Liver (tissue), 8 donors: ENCODE measurements at regions not wholly inside any gene's neighbourhood (a gene's known extent, or its start where the extent isn't known, plus 50 kb on each side); places are given as distances from the start of the nearest gene placed in this dataset.

ENCODE experiments used
- DNase-seq: peaks from one replicate; pipeline ENCODE4 v3.0.0-alpha.2; 2017; ENCODE audit warnings: low spot score
- H3K27ac ChIP-seq, 2 donors: one replicate each; pipeline ENCODE4 v1.7.0; 2013; ENCODE audit warnings: inconsistent platforms in 2 of 2, low read length in 2 of 2, control low read depth in 1 of 2, low read depth in 1 of 2, mild to moderate bottlenecking in 1 of 2
- H3K27me3 ChIP-seq, 4 donors: one replicate each; pipeline versions ENCODE4 v1.6.1 to v1.7.0; 2013; ENCODE audit warnings: low read length in 3 of 4, inconsistent platforms in 1 of 4, mild to moderate bottlenecking in 1 of 4, moderate library complexity in 1 of 4; ENCODE audit not compliant: control insufficient read depth in 4 of 4, insufficient read depth in 4 of 4
- H3K36me3 ChIP-seq, 4 donors: one replicate each; pipeline versions ENCODE4 v1.6.1 to v1.7.0; 2013; ENCODE audit warnings: low read length in 3 of 4, mild to moderate bottlenecking in 3 of 4, low read depth in 1 of 4, moderate library complexity in 1 of 4; ENCODE audit not compliant: control insufficient read depth in 4 of 4, insufficient read depth in 3 of 4
- H3K4me1 ChIP-seq, 4 donors: one replicate each; pipeline versions ENCODE4 v1.6.1 to v1.7.0; 2013; ENCODE audit warnings: low read length in 3 of 4, mild to moderate bottlenecking in 3 of 4, moderate library complexity in 1 of 4; ENCODE audit not compliant: control insufficient read depth in 4 of 4, insufficient read depth in 4 of 4
- H3K4me3 ChIP-seq, 3 donors: one replicate each; pipeline versions ENCODE4 v1.6.1 to v1.7.0; 2013; ENCODE audit warnings: low read length in 3 of 3, control low read depth in 1 of 3, low read depth in 1 of 3, mild to moderate bottlenecking in 1 of 3
- H3K9ac ChIP-seq, 2 donors: one replicate each; pipeline ENCODE4 v1.7.0; 2013; ENCODE audit warnings: low read length in 2 of 2, mild to moderate bottlenecking in 2 of 2, moderate library complexity in 2 of 2, control low read depth in 1 of 2, low read depth in 1 of 2
- H3K9me3 ChIP-seq, 4 donors: one replicate each; pipeline versions ENCODE4 v1.6.1 to v1.7.0; 2013; ENCODE audit warnings: low read length in 3 of 4; ENCODE audit not compliant: control insufficient read depth in 4 of 4
- EGR1 ChIP-seq, 2 donors: IDR thresholded peaks; 2 replicates each; pipeline ENCODE4 v1.6.1; 2016 to 2018; ENCODE audit warnings: antibody characterized with exemption in 2 of 2, low read depth in 2 of 2
- FOXA2 ChIP-seq: IDR thresholded peaks from 2 replicates; pipeline ENCODE4 v1.6.1; 2016; ENCODE audit warnings: antibody characterized with exemption
- GABPA ChIP-seq, 2 donors: IDR thresholded peaks in 1 of 2; conservative IDR thresholded peaks in 1 of 2; 2 replicates each; pipeline ENCODE4 v1.6.1; 2016; ENCODE audit warnings: antibody characterized with exemption in 2 of 2, mild to moderate bottlenecking in 1 of 2, moderate library complexity in 1 of 2
- HNF4A ChIP-seq, 2 donors: conservative IDR thresholded peaks; 2 replicates each; pipeline ENCODE4 v1.6.1; 2016; ENCODE audit warnings: antibody characterized with exemption in 2 of 2, mild to moderate bottlenecking in 2 of 2
- HNF4G ChIP-seq: IDR thresholded peaks from 2 replicates; pipeline ENCODE4 v1.6.1; 2016; ENCODE audit warnings: antibody characterized with exemption
- JUND ChIP-seq, 2 donors: IDR thresholded peaks; 2 replicates each; pipeline ENCODE4 v1.6.1; 2016; ENCODE audit warnings: antibody characterized with exemption in 2 of 2
- RAD21 ChIP-seq, 2 donors: IDR thresholded peaks; 2 replicates each; pipeline ENCODE4 v1.6.1; 2016; ENCODE audit warnings: antibody characterized with exemption in 2 of 2, mild to moderate bottlenecking in 2 of 2
- RXRA ChIP-seq, 2 donors: IDR thresholded peaks; 2 replicates each; pipeline ENCODE4 v1.6.1; 2017 to 2018; ENCODE audit warnings: antibody characterized with exemption in 2 of 2, mild to moderate bottlenecking in 1 of 2
- SP1 ChIP-seq: IDR thresholded peaks from 2 replicates; pipeline ENCODE4 v1.6.1; 2018; ENCODE audit warnings: antibody characterized with exemption, mild to moderate bottlenecking
- TAF1 ChIP-seq: conservative IDR thresholded peaks from 2 replicates; pipeline ENCODE4 v1.6.1; 2016; ENCODE audit warnings: antibody characterized with exemption, mild to moderate bottlenecking
- YY1 ChIP-seq: IDR thresholded peaks from 2 replicates; pipeline ENCODE4 v1.6.1; 2016; ENCODE audit warnings: antibody characterized with exemption, mild to moderate bottlenecking
- WGBS: extraction: QIAGEN DNeasy Blood & Tissue Kit; methylation state at CpG from one replicate; pipeline ENCODE4 v1.1.7; 2013; 5-methylcytosine and 5-hydroxymethylcytosine counted together
- TF ChIP-seq, protein P1 (sequence below): fragments of 150-350 bp; IDR thresholded peaks from 2 replicates; pipeline ENCODE4 v1.5.1; 2017; ENCODE audit warnings: improper control_type of control experiment, low read depth, low read length; ENCODE audit not compliant: missing input control
- TF ChIP-seq, protein P2 (sequence below): IDR thresholded peaks from 2 replicates; pipeline ENCODE4 v1.6.1; 2016; ENCODE audit warnings: antibody characterized with exemption
- TF ChIP-seq, protein P3 (sequence below): IDR thresholded peaks from 2 replicates; pipeline ENCODE4 v1.6.1; 2016; ENCODE audit warnings: antibody characterized with exemption, mild to moderate bottlenecking
- TF ChIP-seq, protein P4 (sequence below): IDR thresholded peaks from 2 replicates; pipeline ENCODE4 v1.6.1; 2016; ENCODE audit warnings: antibody characterized with exemption
- TF ChIP-seq, protein P5 (sequence below): IDR thresholded peaks from 2 replicates; pipeline ENCODE4 v1.6.1; 2016; ENCODE audit warnings: antibody characterized with exemption
- donor health status: healthy.
- donor health status: healthy.
- donor health status: healthy.
- donor health status: healthy.
- donor health status: healthy.

DNA sequence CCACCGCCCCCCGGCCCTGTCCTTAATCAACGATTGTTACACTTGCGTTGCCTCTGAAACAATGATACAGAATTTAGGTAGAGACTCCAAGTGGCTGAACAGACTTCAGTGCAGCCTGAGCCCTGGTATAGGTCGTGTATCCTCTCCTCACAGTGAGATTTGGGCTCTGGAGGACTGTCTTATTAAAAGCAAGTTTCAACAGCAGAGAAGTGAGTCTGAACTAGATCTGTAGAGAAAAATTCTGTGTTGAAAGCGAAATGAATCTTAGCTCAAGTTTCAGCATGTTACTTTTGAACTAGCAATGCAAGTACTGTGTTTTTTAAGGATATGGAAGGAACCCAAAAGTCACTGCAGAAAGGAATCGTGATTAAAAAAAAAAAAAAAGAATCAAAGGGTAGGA is 103.1 kb downstream of the HOXA1 start (continued):
- TF ChIP-seq, protein P1, sequence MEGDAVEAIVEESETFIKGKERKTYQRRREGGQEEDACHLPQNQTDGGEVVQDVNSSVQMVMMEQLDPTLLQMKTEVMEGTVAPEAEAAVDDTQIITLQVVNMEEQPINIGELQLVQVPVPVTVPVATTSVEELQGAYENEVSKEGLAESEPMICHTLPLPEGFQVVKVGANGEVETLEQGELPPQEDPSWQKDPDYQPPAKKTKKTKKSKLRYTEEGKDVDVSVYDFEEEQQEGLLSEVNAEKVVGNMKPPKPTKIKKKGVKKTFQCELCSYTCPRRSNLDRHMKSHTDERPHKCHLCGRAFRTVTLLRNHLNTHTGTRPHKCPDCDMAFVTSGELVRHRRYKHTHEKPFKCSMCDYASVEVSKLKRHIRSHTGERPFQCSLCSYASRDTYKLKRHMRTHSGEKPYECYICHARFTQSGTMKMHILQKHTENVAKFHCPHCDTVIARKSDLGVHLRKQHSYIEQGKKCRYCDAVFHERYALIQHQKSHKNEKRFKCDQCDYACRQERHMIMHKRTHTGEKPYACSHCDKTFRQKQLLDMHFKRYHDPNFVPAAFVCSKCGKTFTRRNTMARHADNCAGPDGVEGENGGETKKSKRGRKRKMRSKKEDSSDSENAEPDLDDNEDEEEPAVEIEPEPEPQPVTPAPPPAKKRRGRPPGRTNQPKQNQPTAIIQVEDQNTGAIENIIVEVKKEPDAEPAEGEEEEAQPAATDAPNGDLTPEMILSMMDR: no peak
- TF ChIP-seq TAF1 (no peak), RAD21 (IDR thresholded peaks at IDR 0.05) (no peak)
- TF ChIP-seq, protein P2, sequence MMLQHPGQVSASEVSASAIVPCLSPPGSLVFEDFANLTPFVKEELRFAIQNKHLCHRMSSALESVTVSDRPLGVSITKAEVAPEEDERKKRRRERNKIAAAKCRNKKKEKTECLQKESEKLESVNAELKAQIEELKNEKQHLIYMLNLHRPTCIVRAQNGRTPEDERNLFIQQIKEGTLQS: no peak

DNA sequence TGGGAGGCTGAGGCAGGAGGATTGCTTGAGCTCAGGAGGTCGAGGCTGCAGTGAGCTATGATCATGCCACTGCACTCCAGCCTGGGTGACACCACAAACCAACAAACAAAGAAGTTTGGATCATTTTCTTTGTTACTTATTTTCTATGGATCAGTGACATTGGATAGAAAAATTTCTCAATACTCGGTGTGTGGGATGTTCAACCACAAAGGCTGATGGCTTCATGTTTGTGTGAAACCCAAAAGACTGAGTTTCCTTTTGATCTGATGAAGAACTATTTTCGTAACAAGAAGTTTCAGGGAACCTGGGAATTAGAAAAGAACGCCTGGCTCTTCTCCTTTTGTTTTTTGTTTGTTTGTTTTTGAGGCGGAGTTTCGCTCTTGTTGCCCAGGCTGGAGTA is 104.0 kb downstream of the HOXA1 start:
- H3K27me3 ChIP-seq: peaks cover 0 to 4% (median 0%) of the 10 kb centered on the region in 4 donors
- H3K9ac ChIP-seq: no peak overlapping the region
- no peak for TF ChIP-seq FOXA2
- no peak for TF ChIP-seq HNF4A (conservative IDR thresholded peaks at IDR 0.05)
- no peak for TF ChIP-seq RXRA (IDR thresholded peaks at IDR 0.05)
- TF ChIP-seq EGR1 (IDR thresholded peaks at IDR 0.05; ENCODE audit: low read depth in 2 of 2): no peak
- no peak for TF ChIP-seq GABPA (IDR thresholded peaks at IDR 0.05 in 1 of 2, conservative IDR thresholded peaks at IDR 0.05 in 1 of 2)
- no peak for TF ChIP-seq SP1
- TF ChIP-seq RAD21 (IDR thresholded peaks at IDR 0.05): no peak
- TF ChIP-seq JUND (IDR thresholded peaks at IDR 0.05): no peak
- TF ChIP-seq, protein P2: no peak
- TF ChIP-seq, protein P3, sequence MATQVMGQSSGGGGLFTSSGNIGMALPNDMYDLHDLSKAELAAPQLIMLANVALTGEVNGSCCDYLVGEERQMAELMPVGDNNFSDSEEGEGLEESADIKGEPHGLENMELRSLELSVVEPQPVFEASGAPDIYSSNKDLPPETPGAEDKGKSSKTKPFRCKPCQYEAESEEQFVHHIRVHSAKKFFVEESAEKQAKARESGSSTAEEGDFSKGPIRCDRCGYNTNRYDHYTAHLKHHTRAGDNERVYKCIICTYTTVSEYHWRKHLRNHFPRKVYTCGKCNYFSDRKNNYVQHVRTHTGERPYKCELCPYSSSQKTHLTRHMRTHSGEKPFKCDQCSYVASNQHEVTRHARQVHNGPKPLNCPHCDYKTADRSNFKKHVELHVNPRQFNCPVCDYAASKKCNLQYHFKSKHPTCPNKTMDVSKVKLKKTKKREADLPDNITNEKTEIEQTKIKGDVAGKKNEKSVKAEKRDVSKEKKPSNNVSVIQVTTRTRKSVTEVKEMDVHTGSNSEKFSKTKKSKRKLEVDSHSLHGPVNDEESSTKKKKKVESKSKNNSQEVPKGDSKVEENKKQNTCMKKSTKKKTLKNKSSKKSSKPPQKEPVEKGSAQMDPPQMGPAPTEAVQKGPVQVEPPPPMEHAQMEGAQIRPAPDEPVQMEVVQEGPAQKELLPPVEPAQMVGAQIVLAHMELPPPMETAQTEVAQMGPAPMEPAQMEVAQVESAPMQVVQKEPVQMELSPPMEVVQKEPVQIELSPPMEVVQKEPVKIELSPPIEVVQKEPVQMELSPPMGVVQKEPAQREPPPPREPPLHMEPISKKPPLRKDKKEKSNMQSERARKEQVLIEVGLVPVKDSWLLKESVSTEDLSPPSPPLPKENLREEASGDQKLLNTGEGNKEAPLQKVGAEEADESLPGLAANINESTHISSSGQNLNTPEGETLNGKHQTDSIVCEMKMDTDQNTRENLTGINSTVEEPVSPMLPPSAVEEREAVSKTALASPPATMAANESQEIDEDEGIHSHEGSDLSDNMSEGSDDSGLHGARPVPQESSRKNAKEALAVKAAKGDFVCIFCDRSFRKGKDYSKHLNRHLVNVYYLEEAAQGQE: no peak
- no peak for TF ChIP-seq YY1
- TF ChIP-seq, protein P4, sequence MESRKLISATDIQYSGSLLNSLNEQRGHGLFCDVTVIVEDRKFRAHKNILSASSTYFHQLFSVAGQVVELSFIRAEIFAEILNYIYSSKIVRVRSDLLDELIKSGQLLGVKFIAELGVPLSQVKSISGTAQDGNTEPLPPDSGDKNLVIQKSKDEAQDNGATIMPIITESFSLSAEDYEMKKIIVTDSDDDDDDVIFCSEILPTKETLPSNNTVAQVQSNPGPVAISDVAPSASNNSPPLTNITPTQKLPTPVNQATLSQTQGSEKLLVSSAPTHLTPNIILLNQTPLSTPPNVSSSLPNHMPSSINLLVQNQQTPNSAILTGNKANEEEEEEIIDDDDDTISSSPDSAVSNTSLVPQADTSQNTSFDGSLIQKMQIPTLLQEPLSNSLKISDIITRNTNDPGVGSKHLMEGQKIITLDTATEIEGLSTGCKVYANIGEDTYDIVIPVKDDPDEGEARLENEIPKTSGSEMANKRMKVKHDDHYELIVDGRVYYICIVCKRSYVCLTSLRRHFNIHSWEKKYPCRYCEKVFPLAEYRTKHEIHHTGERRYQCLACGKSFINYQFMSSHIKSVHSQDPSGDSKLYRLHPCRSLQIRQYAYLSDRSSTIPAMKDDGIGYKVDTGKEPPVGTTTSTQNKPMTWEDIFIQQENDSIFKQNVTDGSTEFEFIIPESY: no peak
- TF ChIP-seq, protein P1: no peak
- no peak for TF ChIP-seq TAF1
- TF ChIP-seq, protein P5, sequence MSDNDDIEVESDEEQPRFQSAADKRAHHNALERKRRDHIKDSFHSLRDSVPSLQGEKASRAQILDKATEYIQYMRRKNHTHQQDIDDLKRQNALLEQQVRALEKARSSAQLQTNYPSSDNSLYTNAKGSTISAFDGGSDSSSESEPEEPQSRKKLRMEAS: no peak
- no peak for TF ChIP-seq HNF4G
- no peak overlapping the region for H3K27ac ChIP-seq
- H3K9me3 ChIP-seq: no peaks in the 10 kb centered on the region
- no peaks in the 10 kb centered on the region for H3K4me1 ChIP-seq
- 90% methylated on average over 6 of the region's 6 CpGs for WGBS
- no peak overlapping the region for H3K4me3 ChIP-seq
- DNase-seq: no peak
- no peaks in the 10 kb centered on the region for H3K36me3 ChIP-seq
